Neural crest cell (in vitro differentiated cells): ENCODE measurements at regions not wholly inside any gene's neighbourhood (a gene's known extent, or its start where the extent isn't known, plus 50 kb on each side); places are given as distances from the start of the nearest gene placed in this dataset.

Source experiments
- DNase-seq: peaks from one replicate; pipeline ENCODE4 v3.0.0; 2021; ENCODE audit warnings: low read depth, mixed read lengths, low spot score
- H3K27ac Mint-ChIP-seq: one replicate; pipeline ENCODE4 v1.8.0; 2021; ENCODE audit warnings: mild to moderate bottlenecking, mixed read lengths; ENCODE audit not compliant: unreplicated experiment
- H3K27me3 Mint-ChIP-seq: 2 replicates; pipeline ENCODE4 v1.8.0; 2021; ENCODE audit warnings: low read depth, mild to moderate bottlenecking, mixed read lengths
- H3K36me3 Mint-ChIP-seq: 2 replicates; pipeline ENCODE4 v1.8.0; 2021; ENCODE audit warnings: low read depth, mild to moderate bottlenecking, mixed read lengths
- H3K4me1 Mint-ChIP-seq: 2 replicates; pipeline ENCODE4 v1.8.0; 2021; ENCODE audit warnings: mixed read lengths
- H3K4me3 Mint-ChIP-seq: one replicate; pipeline ENCODE4 v1.8.0; 2021; ENCODE audit warnings: mild to moderate bottlenecking, mixed read lengths
- H3K9me3 Mint-ChIP-seq: 2 replicates; pipeline ENCODE4 v1.8.0; 2021; ENCODE audit warnings: mixed read lengths
- CTCF ChIP-seq: fragments of 200-600 bp; sonication (generic); conservative IDR thresholded peaks from 2 replicates; pipeline ENCODE4 v1.5.0; 2021; ENCODE audit warnings: antibody characterized with exemption, mild to moderate bottlenecking

- Mint-ChIP-seq H3K4me3 (no peak overlapping the region), H3K9me3 (no peaks in the 10 kb centered on the region), H3K27ac (peak overlapping the region; percentile 66), H3K4me1 (peaks cover 36% of the 10 kb centered on the region), H3K27me3 (no peaks in the 10 kb centered on the region), H3K36me3 (no peaks in the 10 kb centered on the region)
- no peak for TF ChIP-seq CTCF
- no peak for DNase-seq
Measured at GRCh38 chr1:30058970-30059369, 664.4 kb downstream of the MATN1 start.

DNA sequence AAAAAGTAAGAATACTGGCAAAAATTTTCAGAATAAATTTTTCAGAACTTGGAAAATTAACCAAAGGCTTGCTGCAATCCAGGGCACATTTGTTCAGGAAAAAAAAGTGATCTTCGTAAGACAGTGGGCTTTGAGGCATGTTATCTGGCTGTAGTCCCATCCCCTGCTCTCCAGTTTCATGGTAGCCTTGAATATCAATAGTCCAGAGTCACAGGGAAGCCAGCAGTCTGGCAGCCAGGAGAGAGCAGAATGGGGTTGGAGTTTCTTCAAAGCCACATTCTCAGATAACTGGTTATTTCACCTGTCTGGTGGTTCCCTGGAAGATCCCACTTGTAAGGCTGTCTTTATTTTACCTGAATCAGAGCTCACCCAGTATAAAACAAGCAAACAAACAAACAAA, 669.3 kb downstream of the MATN1 start:
- TF ChIP-seq CTCF, result no peak
- H3K9me3 Mint-ChIP-seq, result no peaks in the 10 kb centered on the region
- H3K4me3 Mint-ChIP-seq, result no peak overlapping the region
- H3K27me3 Mint-ChIP-seq, result peaks cover 14% of the 10 kb centered on the region
- peak overlapping the region; percentile 36 for H3K27ac Mint-ChIP-seq
- H3K4me1 Mint-ChIP-seq, result peaks cover 13% of the 10 kb centered on the region
- no peak for DNase-seq
- H3K36me3 Mint-ChIP-seq, result no peaks in the 10 kb centered on the region

- H3K4me1 Mint-ChIP-seq, result peaks cover 6% of the 10 kb centered on the region
- no peak overlapping the region for H3K27ac Mint-ChIP-seq
- H3K36me3 Mint-ChIP-seq, result no peaks in the 10 kb centered on the region
- H3K9me3 Mint-ChIP-seq, result no peaks in the 10 kb centered on the region
- no peak for TF ChIP-seq CTCF
- no peak for DNase-seq
- H3K4me3 Mint-ChIP-seq, result no peak overlapping the region
- peaks cover 14% of the 10 kb centered on the region for H3K27me3 Mint-ChIP-seq
Measured at GRCh38 chr1:30052178-30052577, 671.2 kb downstream of the MATN1 start.

- no peak for TF ChIP-seq CTCF
- Mint-ChIP-seq H3K4me1 (peaks cover 6% of the 10 kb centered on the region), H3K27me3 (peaks cover 14% of the 10 kb centered on the region), H3K36me3 (no peaks in the 10 kb centered on the region), H3K9me3 (no peaks in the 10 kb centered on the region), H3K4me3 (no peak overlapping the region), H3K27ac (no peak overlapping the region)
- DNase-seq, result no peak
Measured at GRCh38 chr1:30051777-30052176, 671.6 kb downstream of the MATN1 start.

DNA sequence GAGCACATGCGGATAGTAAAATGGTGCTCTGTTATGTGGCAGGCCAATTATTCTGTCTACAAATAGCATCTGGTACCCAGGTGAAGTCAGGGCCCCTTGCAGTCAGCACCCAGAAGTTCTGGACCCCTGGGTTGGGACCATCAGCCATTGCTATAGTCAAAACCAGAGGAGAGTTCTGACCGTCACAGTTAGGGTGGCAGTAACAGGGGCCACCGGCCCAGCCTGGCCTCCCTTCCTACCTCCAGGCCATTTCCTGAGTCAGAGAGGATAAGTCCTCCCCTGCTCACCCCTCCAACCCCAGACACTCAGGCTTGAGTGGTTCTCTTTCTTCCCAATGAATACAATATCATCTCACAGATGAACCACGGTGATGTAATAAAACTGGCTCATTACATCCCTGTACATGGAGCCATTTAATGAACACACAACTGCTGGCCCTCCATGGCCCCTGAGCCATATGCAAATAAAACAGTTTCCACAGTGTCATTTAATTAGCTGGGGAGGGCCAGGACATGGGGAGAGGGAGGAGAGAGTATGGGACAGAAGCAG, 673.6 kb downstream of the MATN1 start:
- peaks cover 6% of the 10 kb centered on the region for H3K4me1 Mint-ChIP-seq
- no peaks in the 10 kb centered on the region for H3K36me3 Mint-ChIP-seq
- no peak for DNase-seq
- H3K27me3 Mint-ChIP-seq, result peaks cover 14% of the 10 kb centered on the region
- no peak overlapping the region for H3K27ac Mint-ChIP-seq
- no peaks in the 10 kb centered on the region for H3K9me3 Mint-ChIP-seq
- H3K4me3 Mint-ChIP-seq, result no peak overlapping the region
- no peak for TF ChIP-seq CTCF

DNA sequence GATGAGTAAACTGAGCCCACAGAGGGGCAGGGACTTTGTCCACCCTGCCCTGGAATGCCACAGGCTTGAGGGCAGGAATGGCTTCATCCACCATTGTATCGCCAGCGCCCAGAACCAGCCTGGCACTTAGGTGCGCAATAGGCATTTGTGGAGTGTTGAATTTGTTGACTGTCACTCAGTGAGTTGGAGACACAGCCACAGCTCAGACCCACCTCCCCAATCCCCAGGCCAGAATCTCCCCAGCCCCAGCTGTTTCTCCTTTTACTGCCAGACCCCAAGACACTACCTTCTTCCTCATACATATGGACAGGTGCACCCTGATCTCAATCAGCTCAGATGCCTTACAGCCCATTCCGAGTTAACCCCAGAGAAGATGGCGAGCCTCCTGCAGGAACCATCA, 674.5 kb downstream of the MATN1 start:
- Mint-ChIP-seq H3K4me1 (peaks cover 6% of the 10 kb centered on the region), H3K27ac (no peak overlapping the region), H3K4me3 (no peak overlapping the region), H3K36me3 (no peaks in the 10 kb centered on the region), H3K9me3 (no peaks in the 10 kb centered on the region), H3K27me3 (peaks cover 14% of the 10 kb centered on the region)
- no peak for TF ChIP-seq CTCF
- no peak for DNase-seq
